AG20443 (cell line): ENCODE measurements at regions not wholly inside any gene's neighbourhood (a gene's known extent, or its start where the extent isn't known, plus 50 kb on each side); places are given as distances from the start of the nearest gene placed in this dataset.
A peak's percentile ranks its signal among the peaks of the same experiment; 100 is the strongest.
"Not testable (repeated sequence)": the region's sequence is repeated elsewhere in the genome, so short reads cannot be mapped to it uniquely, and the experiment has no call there.

Experiments used
- DNase-seq: peaks from one replicate; pipeline ENCODE4 v3.0.0; 2012; ENCODE audit warnings: low spot score, mixed read lengths

- DNase-seq = no peak
Measured at GRCh38 chr2:113341191-113341869, 62.6 kb upstream of the PAX8 start.

- DNase-seq = no peak
Measured at GRCh38 chr2:113337809-113338208, 59.1 kb upstream of the PAX8 start.

- DNase-seq = peak; percentile 51
Measured at GRCh38 chr2:113336040-113336439, 57.3 kb upstream of the PAX8 start.

- no peak for DNase-seq
Measured at GRCh38 chr2:113334147-113334546, 55.4 kb upstream of the PAX8 start.

GRCh38 chr2:113333735-113334134 is 55.0 kb upstream of the PAX8 start:
- DNase-seq = not testable (repeated sequence)

GRCh38 chr2:113330060-113330767 is 51.5 kb upstream of the PAX8 start:
- DNase-seq = peak; percentile 27

GRCh38 chr2:113328973-113329372 is 50.3 kb upstream of the PAX8 start:
- DNase-seq = peak; percentile 69

GRCh38 chr2:113328572-113328971 is 49.9 kb upstream of the PAX8 start:
- DNase-seq = peak; percentile 24
